GM19467 (cell line): ENCODE measurements at regions not wholly inside any gene's neighbourhood (a gene's known extent, or its start where the extent isn't known, plus 50 kb on each side); places are given as distances from the start of the nearest gene placed in this dataset.

Experiments used
- ATAC-seq: cut with Tn5 transposase; IDR thresholded peaks from one replicate; pipeline ENCODE4 v1.9.1; 2021; ENCODE audit warnings: mild to moderate bottlenecking, moderate library complexity; ENCODE audit not compliant: unreplicated experiment

GRCh38 chr3:99502871-99503270 lies 135.5 kb upstream of the COL8A1 start:
- ATAC-seq = no peak

DNA sequence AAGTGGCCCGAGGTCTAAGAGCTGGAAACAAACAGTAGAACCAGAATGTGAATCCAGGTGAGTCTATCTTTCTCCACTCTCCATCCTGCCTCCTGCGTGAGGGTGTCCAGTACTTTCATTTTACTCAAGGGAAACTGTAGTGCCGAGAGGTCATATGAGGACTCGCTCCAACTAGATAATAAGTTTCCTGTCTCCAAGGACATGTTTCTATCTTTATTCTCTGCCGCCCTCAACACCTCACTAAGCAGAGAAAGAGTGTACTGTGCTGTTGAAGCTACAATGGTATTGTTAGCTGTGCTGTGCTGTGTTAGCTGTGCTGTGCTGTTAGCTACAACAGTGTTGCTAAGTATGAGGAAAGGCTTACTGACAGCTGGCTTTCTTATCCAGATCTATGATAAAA lies 137.9 kb upstream of the COL8A1 start:
- no peak for ATAC-seq

GRCh38 chr3:99499235-99500158 lies 138.9 kb upstream of the COL8A1 start:
- ATAC-seq = no peak

DNA sequence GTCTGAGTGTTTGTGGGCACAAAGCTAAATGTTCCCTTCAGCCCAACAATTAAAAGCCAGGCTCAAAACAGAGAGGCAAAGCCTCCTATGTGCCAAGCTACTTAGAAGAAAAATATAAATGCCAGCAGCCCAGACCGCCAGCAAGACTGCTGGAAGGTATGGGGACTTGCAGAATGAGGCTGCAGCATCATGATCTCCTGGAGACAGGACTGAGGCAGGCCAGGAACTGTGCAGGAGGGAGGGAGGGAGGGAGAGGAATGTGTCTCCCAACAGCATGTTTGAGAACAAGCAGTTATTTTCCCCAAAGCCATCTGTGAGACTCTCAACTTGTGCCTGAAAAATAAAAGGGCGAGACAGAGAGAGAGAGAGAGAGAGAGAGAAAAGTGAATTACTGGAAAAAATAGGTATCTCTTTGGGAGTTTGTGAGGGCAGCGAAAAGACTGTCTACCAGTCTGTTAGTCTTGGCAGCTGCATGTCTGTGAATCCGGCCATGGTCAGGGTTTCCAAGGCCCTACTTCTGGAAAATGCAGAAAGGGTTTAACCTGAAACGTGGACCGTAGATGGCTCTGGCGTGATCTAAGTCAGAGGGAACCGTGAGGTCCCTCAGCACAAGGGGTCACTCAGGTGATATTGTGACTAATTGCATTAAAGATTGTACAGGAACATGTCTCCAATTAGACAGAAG lies 139.7 kb upstream of the COL8A1 start:
- ATAC-seq = no peak

DNA sequence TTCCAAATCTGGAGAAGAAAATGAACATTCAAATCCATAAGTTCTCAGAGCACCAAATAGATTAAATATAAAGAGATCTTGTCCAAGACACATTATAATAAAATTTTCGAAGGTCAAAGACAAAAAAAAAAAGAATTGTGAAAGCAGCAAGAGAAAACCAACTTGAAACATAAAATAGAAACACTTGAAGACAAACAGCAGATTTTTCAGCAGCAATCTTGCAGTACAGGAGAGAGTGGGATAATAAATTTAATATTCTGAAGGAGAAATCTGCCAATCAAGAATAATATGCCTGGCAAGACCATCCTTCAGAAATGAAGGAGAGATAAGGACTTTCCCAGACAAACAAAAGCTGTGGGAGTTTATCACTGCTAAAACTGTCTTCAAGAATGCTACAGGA lies 150.5 kb upstream of the COL8A1 start:
- no peak for ATAC-seq

GRCh38 chr3:99485286-99485685 lies 153.1 kb upstream of the COL8A1 start:
- no peak for ATAC-seq

GRCh38 chr3:99484871-99485270 lies 153.5 kb upstream of the COL8A1 start:
- ATAC-seq = no peak

GRCh38 chr3:99483841-99484240 lies 154.6 kb upstream of the COL8A1 start:
- no peak for ATAC-seq

DNA sequence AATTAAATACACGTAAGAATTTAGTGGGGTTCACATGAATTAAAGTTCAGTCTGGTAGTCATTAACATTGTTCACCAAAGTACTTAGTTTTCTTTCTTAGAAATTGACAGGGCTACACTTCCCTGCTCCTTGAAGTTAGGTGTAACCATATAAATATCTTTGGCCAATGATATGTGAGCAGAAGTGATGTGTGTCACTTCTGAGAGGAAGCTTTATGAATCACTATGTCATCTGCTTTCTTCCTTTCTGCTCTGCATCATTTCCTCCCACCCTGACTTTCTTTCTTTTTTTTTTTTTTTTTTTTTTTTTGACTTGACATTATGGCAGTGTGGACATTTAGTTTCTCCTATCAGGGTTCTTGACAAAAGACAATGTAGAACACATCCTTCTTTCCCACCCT lies 156.2 kb upstream of the COL8A1 start:
- no peak for ATAC-seq

DNA sequence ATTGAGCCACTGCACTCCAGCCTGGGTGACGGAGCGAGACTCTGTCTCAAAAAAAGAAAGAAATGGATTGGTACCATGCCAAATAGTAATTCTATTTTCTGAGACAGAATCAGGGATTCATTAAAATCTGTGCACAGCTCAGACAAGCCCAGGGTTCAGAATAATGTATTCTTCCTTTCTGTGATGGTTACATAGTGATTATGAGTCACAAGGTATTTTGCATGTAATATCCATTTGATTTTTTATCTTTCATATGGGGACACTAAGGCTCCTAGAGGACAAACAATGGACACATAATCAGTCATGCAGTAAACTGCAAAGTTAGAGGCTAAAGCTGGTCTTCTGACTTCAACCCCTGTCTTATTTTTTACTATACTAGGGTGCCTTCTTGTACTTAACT lies 156.8 kb upstream of the COL8A1 start:
- ATAC-seq = no peak

- ATAC-seq = no peak
Observed at GRCh38 chr3:99479768-99480167, 158.6 kb upstream of the COL8A1 start.

GRCh38 chr3:99477650-99478049 lies 160.7 kb upstream of the COL8A1 start:
- ATAC-seq = no peak

GRCh38 chr3:99475229-99475628 lies 163.2 kb upstream of the COL8A1 start:
- no peak for ATAC-seq

DNA sequence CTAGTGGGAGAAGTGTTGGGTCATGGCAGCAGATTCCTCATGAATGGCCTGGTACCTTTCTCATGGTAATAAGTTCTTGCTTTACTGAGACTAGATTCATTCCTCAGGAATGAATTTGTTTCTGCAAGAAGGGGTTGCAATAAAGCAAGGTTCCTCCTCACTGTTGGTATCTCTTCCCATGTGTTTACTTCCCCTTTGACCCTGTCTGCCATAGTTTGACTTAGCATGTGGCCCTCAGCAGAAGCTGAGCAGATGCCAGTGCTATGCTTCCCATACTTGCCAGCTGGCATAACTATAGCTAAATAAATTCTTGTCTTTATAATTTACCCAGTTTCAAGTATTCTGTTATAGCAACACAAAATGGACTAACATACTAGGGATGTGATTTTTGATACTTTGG lies 163.6 kb upstream of the COL8A1 start:
- no peak for ATAC-seq

DNA sequence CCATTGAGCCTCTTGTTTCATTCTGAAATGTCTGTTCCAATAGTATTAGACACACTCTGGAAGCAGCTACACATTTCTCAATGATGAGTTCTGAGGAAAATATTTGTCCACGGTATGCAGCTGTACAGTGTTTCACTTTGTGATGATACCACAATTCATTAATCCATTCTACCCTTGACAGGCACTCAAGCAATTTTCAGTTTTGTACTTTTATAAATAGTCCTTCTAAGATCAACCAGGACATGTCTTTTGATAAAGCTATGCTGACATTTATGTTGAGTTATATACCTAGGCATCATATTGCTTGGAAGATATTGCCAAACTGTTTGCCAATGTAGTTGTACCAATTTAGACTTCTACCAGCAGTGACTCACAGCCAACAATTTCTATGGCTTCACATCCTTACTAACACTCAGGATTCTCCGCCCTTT lies 165.1 kb upstream of the COL8A1 start:
- ATAC-seq = no peak

DNA sequence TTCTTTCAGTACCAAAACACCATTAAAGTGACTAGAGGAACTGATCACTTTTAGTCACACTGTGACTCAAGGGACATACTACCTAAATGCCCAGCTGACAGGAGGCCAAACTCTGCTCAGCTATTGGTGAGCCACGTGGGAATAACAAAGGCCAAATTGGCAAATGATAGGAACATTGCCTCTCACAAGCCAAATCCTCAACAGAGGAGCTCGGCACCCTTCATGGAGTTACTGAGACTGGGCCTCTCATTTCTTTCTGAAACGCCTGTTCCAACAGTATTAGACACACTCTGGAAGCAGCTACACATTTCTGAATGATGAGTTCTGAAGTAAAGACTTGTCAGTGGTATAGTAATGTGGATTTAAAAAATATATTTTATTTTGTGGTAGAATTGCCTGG lies 166.0 kb upstream of the COL8A1 start:
- ATAC-seq = no peak

DNA sequence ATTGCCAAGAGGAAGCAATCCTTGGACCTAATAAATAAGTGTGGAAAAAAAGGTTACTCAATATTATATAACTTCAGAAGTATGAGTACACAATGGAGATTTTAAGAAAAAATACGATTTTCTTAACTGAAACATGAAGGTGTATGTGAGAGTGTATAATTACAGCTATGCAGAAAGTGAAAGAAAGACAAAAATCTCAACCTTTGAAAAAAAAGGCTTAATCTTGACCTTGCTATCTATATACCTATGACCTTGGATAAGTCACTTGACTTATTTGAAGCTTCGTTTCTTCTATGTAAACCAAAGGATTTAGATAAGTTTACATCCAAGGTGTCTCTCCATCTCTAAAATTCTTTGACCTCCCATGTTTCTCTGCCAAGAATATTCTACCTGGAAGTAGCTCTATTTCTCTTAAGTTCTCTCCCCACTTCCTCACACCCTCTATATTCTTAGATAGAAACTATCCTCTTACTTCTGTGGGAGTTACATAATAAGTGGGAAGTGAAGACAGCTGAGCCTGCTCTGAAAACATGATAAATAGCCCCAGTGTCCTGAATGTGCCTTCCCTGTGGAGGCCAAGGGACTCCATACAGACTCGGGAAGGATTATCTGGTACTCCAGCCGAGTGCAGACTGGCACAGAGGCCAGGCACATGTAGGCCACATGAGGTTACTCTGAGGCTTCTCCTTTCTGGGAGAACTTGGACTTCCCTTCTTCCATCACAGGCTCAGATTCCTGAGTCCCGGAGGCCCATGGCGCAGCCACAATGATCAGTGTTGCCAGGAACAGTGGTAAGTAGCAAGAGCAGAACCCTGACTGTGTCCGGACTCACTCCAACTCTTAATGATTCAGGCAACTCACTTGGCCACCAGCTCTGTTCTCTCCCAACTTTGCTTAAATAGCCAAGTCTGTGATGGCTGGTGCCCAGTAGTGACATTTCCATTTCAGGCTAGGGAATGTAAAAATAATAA lies 166.8 kb upstream of the COL8A1 start:
- no peak for ATAC-seq

GRCh38 chr3:99470841-99471240 lies 167.6 kb upstream of the COL8A1 start:
- ATAC-seq = no peak

DNA sequence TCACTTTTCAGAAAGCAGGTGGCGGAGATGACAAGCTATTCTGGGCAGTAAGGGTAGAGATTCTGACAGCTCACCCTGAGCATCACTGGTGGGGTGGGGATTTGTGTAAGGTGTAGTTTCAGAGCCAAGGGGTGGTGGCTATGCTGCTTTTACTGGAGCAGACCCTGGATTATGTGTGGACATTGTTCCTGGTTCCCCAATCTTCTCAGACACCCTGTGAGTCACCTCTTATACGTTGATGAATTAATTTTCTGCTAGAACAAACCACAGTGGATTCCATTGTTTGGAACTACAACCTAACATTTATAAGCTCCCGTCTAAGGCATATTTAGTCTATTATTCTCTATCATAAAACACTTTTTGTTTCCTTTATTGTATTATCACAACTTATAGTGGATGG lies 169.5 kb upstream of the COL8A1 start:
- ATAC-seq = no peak

- no peak for ATAC-seq
Observed at GRCh38 chr3:99467420-99467819, 171.0 kb upstream of the COL8A1 start.

GRCh38 chr3:99466331-99466730 lies 172.1 kb upstream of the COL8A1 start:
- ATAC-seq = no peak
